GM12878 (cell line): ENCODE measurements at regions not wholly inside any gene's neighbourhood (a gene's known extent, or its start where the extent isn't known, plus 50 kb on each side); places are given as distances from the start of the nearest gene placed in this dataset.
"Not testable (repeated sequence)": the region's sequence is repeated elsewhere in the genome, so short reads cannot be mapped to it uniquely, and the experiment has no call there.

Experiments used
- ATF7 ChIP-seq: fragments of 450-650 bp; IDR thresholded peaks from 2 replicates; pipeline ENCODE4 v1.6.1; 2016; ENCODE audit warnings: low read depth, mild to moderate bottlenecking
- TF ChIP-seq, protein P1 (sequence below), 3 experiments: IDR thresholded peaks in 2 of 3; conservative IDR thresholded peaks in 1 of 3; 2 replicates each; pipeline ENCODE4 v1.5.1; 2011; ENCODE audit warnings: low read depth in 3 of 3, low read length in 3 of 3, mild to moderate bottlenecking in 3 of 3, control low read depth in 2 of 3, moderate library complexity in 2 of 3, inconsistent platforms in 1 of 3, mixed read lengths in 1 of 3; ENCODE audit not compliant: control insufficient read depth in 2 of 3, insufficient read depth in 1 of 3; ENCODE audit errors: extremely low read depth in 1 of 3

DNA sequence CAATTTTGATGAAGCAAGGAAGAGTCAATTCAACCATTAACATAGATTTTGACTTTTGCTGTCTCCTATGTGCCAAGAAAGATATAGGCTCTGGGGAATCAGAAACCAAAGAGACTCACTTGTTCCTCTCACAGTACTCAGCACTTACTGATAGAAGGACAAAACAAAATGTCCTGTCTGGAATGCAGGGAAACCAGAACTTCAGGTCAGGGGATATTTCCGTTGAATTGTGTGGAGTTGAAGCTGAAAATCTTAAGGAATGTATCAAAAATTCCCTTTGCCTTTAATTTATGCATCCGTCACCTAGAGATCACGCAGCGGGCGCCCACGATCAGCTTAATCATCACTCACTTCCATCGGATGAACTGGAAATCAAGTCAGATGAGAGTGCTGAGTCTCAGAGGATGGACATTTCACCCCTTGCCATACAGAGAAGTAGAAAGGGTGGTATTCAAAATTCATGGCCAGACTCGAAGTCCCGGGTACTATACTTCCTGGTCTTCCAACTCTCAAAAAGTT lies 63.2 kb upstream of the ALDH3B2 start:
- TF ChIP-seq, protein P1, sequence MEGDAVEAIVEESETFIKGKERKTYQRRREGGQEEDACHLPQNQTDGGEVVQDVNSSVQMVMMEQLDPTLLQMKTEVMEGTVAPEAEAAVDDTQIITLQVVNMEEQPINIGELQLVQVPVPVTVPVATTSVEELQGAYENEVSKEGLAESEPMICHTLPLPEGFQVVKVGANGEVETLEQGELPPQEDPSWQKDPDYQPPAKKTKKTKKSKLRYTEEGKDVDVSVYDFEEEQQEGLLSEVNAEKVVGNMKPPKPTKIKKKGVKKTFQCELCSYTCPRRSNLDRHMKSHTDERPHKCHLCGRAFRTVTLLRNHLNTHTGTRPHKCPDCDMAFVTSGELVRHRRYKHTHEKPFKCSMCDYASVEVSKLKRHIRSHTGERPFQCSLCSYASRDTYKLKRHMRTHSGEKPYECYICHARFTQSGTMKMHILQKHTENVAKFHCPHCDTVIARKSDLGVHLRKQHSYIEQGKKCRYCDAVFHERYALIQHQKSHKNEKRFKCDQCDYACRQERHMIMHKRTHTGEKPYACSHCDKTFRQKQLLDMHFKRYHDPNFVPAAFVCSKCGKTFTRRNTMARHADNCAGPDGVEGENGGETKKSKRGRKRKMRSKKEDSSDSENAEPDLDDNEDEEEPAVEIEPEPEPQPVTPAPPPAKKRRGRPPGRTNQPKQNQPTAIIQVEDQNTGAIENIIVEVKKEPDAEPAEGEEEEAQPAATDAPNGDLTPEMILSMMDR (IDR thresholded peaks at IDR 0.05 in 2 of 3, conservative IDR thresholded peaks at IDR 0.05 in 1 of 3; ENCODE audit: control insufficient read depth in 2 of 3, extremely low read depth in 1 of 3, insufficient read depth in 1 of 3, low read depth in 3 of 3, low read length in 3 of 3): not testable (repeated sequence)
- TF ChIP-seq ATF7: not testable (repeated sequence)
